Tibial artery (tissue), 4 donors: ENCODE measurements at regions not wholly inside any gene's neighbourhood (a gene's known extent, or its start where the extent isn't known, plus 50 kb on each side); places are given as distances from the start of the nearest gene placed in this dataset.

Source experiments
- DNase-seq, 2 donors: peaks; one replicate each; pipeline ENCODE4 v3.0.0-alpha.2; 2019
- H3K27ac ChIP-seq, 2 donors: fragments of 200-600 bp; sonication (generic) in 1 of 2; 1 replicate in 1 of 2; 2 replicates in 1 of 2; pipeline ENCODE4 v1.5.1; 2018 to 2019; ENCODE audit warnings: mild to moderate bottlenecking in 1 of 2
- H3K27me3 ChIP-seq, 2 donors: fragments of 200-600 bp; sonication (generic) in 1 of 2; one replicate each; pipeline versions ENCODE4 v1.5.1 to v1.6.0; 2016 to 2019
- H3K36me3 ChIP-seq, 3 donors: fragments of 200-600 bp; sonication (generic) in 2 of 3; one replicate each; pipeline ENCODE4 v1.5.1; 2016 to 2019; ENCODE audit warnings: mild to moderate bottlenecking in 2 of 3
- H3K4me1 ChIP-seq, 4 donors: fragments of 200-600 bp; sonication (generic) in 2 of 4; 1 replicate in 3 of 4; 2 replicates in 1 of 4; pipeline ENCODE4 v1.5.1; 2016 to 2019
- H3K4me3 ChIP-seq, 2 donors: fragments of 200-600 bp; sonication (generic) in 1 of 2; 1 replicate in 1 of 2; 2 replicates in 1 of 2; pipeline ENCODE4 v1.5.1; 2018 to 2019; ENCODE audit warnings: mild to moderate bottlenecking in 2 of 2
- H3K9me3 ChIP-seq, 3 donors: fragments of 200-600 bp; sonication (generic) in 1 of 3; one replicate each; pipeline ENCODE4 v1.5.1; 2016 to 2019
- intact Hi-C: fragments of 100-400 bp; cut with DNase I; formaldehyde crosslinking; loops from one replicate; pipeline ENCODE4 v1.15.0; 2023; ENCODE audit warnings: low total_unique reads
- TF ChIP-seq, protein P1 (sequence below), 2 experiments: fragments of 200-600 bp in 1 of 2; fragments of 450-650 bp in 1 of 2; IDR thresholded peaks; one replicate each; pipeline ENCODE4 v1.5.1; 2017 to 2019; ENCODE audit warnings: antibody characterized with exemption in 2 of 2, mild to moderate bottlenecking in 1 of 2, moderate library complexity in 1 of 2

DNA sequence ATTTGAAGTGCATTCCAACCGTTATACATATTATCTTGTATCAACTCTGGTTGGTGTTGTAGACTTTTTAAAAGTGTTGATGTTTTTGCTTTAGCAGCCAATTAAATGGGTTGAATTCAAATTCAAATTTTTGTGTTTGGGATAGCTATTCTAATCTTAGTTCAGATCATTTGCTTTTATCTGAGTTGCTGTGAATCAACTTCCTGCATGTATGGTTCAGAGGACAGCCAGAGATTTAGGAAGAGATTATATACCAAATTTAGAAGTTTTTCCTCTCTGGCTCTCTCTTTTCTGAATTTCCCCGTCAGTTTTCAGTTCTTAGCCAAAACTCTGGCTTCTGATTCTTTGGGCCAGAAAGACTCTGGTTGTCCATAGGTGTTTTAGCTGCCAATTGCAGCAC, 415.5 kb downstream of the NUF2 start:
- TF ChIP-seq, protein P1, sequence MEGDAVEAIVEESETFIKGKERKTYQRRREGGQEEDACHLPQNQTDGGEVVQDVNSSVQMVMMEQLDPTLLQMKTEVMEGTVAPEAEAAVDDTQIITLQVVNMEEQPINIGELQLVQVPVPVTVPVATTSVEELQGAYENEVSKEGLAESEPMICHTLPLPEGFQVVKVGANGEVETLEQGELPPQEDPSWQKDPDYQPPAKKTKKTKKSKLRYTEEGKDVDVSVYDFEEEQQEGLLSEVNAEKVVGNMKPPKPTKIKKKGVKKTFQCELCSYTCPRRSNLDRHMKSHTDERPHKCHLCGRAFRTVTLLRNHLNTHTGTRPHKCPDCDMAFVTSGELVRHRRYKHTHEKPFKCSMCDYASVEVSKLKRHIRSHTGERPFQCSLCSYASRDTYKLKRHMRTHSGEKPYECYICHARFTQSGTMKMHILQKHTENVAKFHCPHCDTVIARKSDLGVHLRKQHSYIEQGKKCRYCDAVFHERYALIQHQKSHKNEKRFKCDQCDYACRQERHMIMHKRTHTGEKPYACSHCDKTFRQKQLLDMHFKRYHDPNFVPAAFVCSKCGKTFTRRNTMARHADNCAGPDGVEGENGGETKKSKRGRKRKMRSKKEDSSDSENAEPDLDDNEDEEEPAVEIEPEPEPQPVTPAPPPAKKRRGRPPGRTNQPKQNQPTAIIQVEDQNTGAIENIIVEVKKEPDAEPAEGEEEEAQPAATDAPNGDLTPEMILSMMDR (IDR thresholded peaks at IDR 0.05): no peak
- H3K27me3 ChIP-seq: no peaks in the 10 kb centered on the region
- no peak for DNase-seq
- intact Hi-C loops: no loop called here
- no peaks in the 10 kb centered on the region for H3K4me1 ChIP-seq
- no peaks in the 10 kb centered on the region for H3K9me3 ChIP-seq
- H3K4me3 ChIP-seq: no peak overlapping the region
- H3K27ac ChIP-seq: no peak overlapping the region
- H3K36me3 ChIP-seq: no peaks in the 10 kb centered on the region

DNA sequence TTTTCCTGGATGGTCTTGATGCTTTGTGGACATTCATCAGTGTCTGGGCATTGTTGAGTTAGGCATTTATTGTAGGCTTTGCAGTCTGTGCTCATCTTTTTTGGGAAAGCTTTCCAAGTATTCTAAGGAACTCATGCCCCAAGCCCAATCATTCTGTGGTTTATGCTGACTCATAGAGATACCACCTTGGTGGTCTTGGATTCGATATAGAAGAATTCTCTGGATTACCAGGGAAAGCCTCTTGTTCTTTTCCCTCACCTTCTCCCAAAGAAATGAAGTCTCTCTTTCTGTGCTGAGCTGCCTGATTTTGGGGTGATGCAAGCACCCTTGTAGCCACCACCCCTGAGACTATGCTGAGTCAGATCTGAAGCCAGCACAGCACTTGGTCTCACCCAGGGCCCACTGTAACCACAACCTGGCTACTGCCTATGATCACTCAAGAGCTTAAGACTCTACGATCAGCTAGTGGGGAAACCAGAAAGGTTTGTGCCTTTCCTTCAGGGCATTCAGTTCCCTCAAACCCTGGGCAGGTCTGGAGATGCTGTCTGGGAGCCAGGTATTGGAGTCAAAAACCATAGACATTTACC, 422.6 kb downstream of the NUF2 start:
- Histone ChIP-seq H3K36me3 (no peaks in the 10 kb centered on the region), H3K9me3 (peaks cover 0 to 13% (median 6%) of the 10 kb centered on the region in 3 donors), H3K4me1 (no peaks in the 10 kb centered on the region), H3K27ac (no peak overlapping the region), H3K4me3 (no peak overlapping the region), H3K27me3 (no peaks in the 10 kb centered on the region)
- DNase-seq: no peak
- intact Hi-C loops: no loop called here
- TF ChIP-seq, protein P1 (IDR thresholded peaks at IDR 0.05): no peak

DNA sequence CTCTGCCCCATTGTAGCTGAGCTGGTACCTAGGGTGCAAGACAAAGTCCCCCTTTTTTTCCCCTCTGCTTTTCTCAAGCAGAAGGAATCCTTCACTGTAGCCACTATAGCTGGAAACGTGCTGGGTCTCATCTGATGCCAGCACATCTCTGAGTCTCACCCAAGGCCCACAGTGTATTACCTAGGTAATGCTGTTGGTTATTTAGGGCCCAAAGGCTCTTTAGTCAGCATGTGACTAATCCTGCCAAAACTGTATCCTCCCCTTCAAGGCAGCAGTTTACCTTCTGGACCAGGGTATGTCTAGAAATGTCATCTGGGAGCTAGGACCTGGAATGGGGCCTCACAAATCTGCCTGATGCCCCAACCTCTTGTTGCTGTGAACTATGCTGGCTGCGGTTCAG, 423.4 kb downstream of the NUF2 start:
- DNase-seq: no peak
- Histone ChIP-seq H3K4me1 (no peaks in the 10 kb centered on the region), H3K27ac (no peak overlapping the region), H3K36me3 (no peaks in the 10 kb centered on the region), H3K9me3 (peaks cover 0 to 13% (median 6%) of the 10 kb centered on the region in 3 donors), H3K4me3 (no peak overlapping the region), H3K27me3 (no peaks in the 10 kb centered on the region)
- TF ChIP-seq, protein P1 (IDR thresholded peaks at IDR 0.05): no peak
- intact Hi-C loops: no loop called here

DNA sequence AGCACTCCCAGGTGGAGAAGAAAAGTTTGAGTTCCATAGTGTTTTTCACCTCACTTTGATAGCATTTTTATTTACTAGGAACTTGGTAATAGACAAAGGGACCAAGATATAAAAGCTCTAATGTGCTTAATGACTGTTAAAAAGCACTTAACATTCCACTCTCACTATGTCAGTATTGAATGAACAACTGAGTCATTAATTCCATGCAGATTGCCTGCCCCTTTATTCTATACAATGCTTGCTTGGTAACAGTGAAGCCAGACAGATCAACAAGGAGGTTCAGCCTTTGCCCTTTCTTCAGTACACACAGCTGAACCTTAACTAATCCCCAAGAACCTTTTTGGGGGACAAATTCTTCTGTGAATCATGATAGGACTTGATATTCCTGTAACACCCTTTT, 425.5 kb downstream of the NUF2 start:
- Histone ChIP-seq H3K9me3 (peaks cover 0 to 13% (median 6%) of the 10 kb centered on the region in 3 donors), H3K4me3 (no peak overlapping the region), H3K27ac (no peak overlapping the region), H3K4me1 (no peaks in the 10 kb centered on the region), H3K27me3 (no peaks in the 10 kb centered on the region), H3K36me3 (no peaks in the 10 kb centered on the region)
- TF ChIP-seq, protein P1 (IDR thresholded peaks at IDR 0.05): no peak
- intact Hi-C loops: no loop called here
- DNase-seq: no peak

DNA sequence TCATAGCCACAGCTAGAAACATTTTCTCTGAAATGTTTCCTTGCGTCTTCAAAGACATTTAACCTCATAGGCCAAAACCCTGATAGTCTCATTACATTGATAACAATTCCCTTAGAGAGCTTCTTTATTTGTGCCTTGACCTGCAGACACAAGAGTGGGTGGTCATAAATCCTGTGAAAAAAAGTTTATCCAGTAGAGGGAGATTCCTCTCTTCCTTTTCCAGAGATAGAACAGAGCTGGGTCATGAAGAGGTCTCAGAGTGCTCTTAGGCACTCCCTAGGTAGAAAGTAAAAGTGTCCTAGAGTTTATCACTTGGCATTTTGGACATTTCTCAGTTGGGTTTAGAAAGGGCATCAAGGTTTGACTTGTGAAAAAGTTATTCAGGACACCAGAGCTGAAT, 426.1 kb downstream of the NUF2 start:
- Histone ChIP-seq H3K27ac (no peak overlapping the region), H3K27me3 (no peaks in the 10 kb centered on the region), H3K36me3 (no peaks in the 10 kb centered on the region), H3K9me3 (peaks cover 0 to 13% (median 6%) of the 10 kb centered on the region in 3 donors), H3K4me3 (no peak overlapping the region), H3K4me1 (no peaks in the 10 kb centered on the region)
- intact Hi-C loops: no loop called here
- no peak for DNase-seq
- TF ChIP-seq, protein P1 (IDR thresholded peaks at IDR 0.05): no peak
